ENCODE measurements at regions not wholly inside any gene's neighbourhood (a gene's known extent, or its start where the extent isn't known, plus 50 kb on each side); places are given as distances from the start of the nearest gene placed in this dataset.

- H3K4me3 ChIP-seq, result no peak overlapping the region
- H3K27ac ChIP-seq (ENCODE audit: low read depth), result no peak overlapping the region
- peaks cover 4% of the 10 kb centered on the region; the same call in 1 of the 3 replicates for H3K9me3 Mint-ChIP-seq
- H3K4me2 ChIP-seq, result no peak overlapping the region
- no peaks in the 10 kb centered on the region for H3K79me2 ChIP-seq (replicated peaks; ENCODE audit: insufficient read depth)
- ATAC-seq, result no peak
- no peak overlapping the region for H2AFZ ChIP-seq
- peaks cover 29% of the 10 kb centered on the region for H3K36me3 Mint-ChIP-seq (ENCODE audit: low read depth)
- H3K4me1 Mint-ChIP-seq, result peaks cover 8% of the 10 kb centered on the region; the same call in 2 of the 3 replicates
- H3K27ac Mint-ChIP-seq, result no peak overlapping the region
- no peak overlapping the region for H3K4me3 Mint-ChIP-seq
- H3K4me1 ChIP-seq (ENCODE audit: insufficient read depth), result 0 out of 2 replicates have a peak, but pooled peaks cover 11% of the 10 kb centered on the region
- no peaks in the 10 kb centered on the region for H4K20me1 ChIP-seq (replicated peaks; ENCODE audit: insufficient read depth)
- no peaks in the 10 kb centered on the region for H3K9me2 ChIP-seq (ENCODE audit: insufficient read depth)
- no peaks in the 10 kb centered on the region for H3K27me3 Mint-ChIP-seq (ENCODE audit: insufficient read depth, low read depth, poor library complexity)
- DNase-seq (ENCODE audit: low spot score), result peak; percentile 3
- no peak for TF ChIP-seq CTCF (conservative IDR thresholded peaks at IDR 0.05; ENCODE audit: low read depth in 2 of 2)
- TF ChIP-seq ZNF462 (CRISPR knock-in tag; IDR thresholded peaks at IDR 0.05), result no peak
- no peak for TF ChIP-seq EZH2 (IDR thresholded peaks at IDR 0.05; ENCODE audit: low read depth, unreplicated experiment)
- TF ChIP-seq ZNF331 (CRISPR knock-in tag; IDR thresholded peaks at IDR 0.05; ENCODE audit: low read depth), result no peak
- TF ChIP-seq CREB1 (CRISPR knock-in tag; IDR thresholded peaks at IDR 0.05; ENCODE audit: low read depth), result no peak
- no peak for TF ChIP-seq JUNB (IDR thresholded peaks at IDR 0.05; ENCODE audit: unreplicated experiment)
- H3K36me3 ChIP-seq (ENCODE audit: insufficient read depth), result no peaks in the 10 kb centered on the region
- no peaks in the 10 kb centered on the region for H3K27me3 ChIP-seq (ENCODE audit: insufficient read depth)
- no peaks in the 10 kb centered on the region for H3F3A ChIP-seq (replicated peaks; ENCODE audit: low read depth)
Measured at GRCh38 chrX:94057385-94057784, 383.4 kb downstream of the FAM133A start.

Measured in GM23338 (cell line).